GM12891 (cell line): ENCODE measurements at regions not wholly inside any gene's neighbourhood (a gene's known extent, or its start where the extent isn't known, plus 50 kb on each side); places are given as distances from the start of the nearest gene placed in this dataset.

Source experiments
- POLR2A ChIP-seq: IDR thresholded peaks from 2 replicates; pipeline ENCODE4 v1.6.1; 2011; ENCODE audit warnings: low read depth, low read length, control low read depth
- POLR2AphosphoS5 ChIP-seq: IDR thresholded peaks from 2 replicates; pipeline ENCODE4 v1.6.1; 2011; ENCODE audit warnings: low read depth, low read length, control low read depth
- TAF1 ChIP-seq: IDR thresholded peaks from 2 replicates; pipeline ENCODE4 v1.6.1; 2011; ENCODE audit warnings: low read depth, low read length, control low read depth

GRCh38 chrX:28498658-28499057, 88.6 kb upstream of the IL1RAPL1 start:
- no peak for TF ChIP-seq POLR2A
- no peak for TF ChIP-seq POLR2AphosphoS5
- TF ChIP-seq TAF1: no peak
